ENCODE measurements at regions not wholly inside any gene's neighbourhood (a gene's known extent, or its start where the extent isn't known, plus 50 kb on each side); places are given as distances from the start of the nearest gene placed in this dataset.
"Not testable (repeated sequence)": the region's sequence is repeated elsewhere in the genome, so short reads cannot be mapped to it uniquely, and the experiment has no call there.

- no peak for TF ChIP-seq CTCF (IDR thresholded peaks at IDR 0.05; ENCODE audit: extremely low read depth, low read depth, low read length)
- Histone ChIP-seq H2AFZ (ENCODE audit: low read length) (peak overlapping the region; percentile 60), H3K4me1 (ENCODE audit: insufficient read depth, low read length) (peaks cover 22% of the 10 kb centered on the region), H3K27me3 (ENCODE audit: insufficient read depth, low read length) (no peaks in the 10 kb centered on the region), H3K79me2 (ENCODE audit: insufficient read depth, low read length) (no peaks in the 10 kb centered on the region), H3K36me3 (ENCODE audit: insufficient read depth, low read length) (no peaks in the 10 kb centered on the region), H3K27ac (ENCODE audit: low read depth, low read length) (peak overlapping the region; percentile 94), H4K20me1 (ENCODE audit: insufficient read depth, low read length) (no peaks in the 10 kb centered on the region), H3K9me3 (ENCODE audit: low read depth, low read length) (no peaks in the 10 kb centered on the region), H3K4me3 (ENCODE audit: insufficient read depth, low read length) (peak overlapping the region; percentile 12), H3K4me2 (ENCODE audit: insufficient read depth, low read length) (peak overlapping the region; percentile 79)
- no peak for DNase-seq (ENCODE audit: insufficient read length, low spot score, missing footprints)
Observed at GRCh38 chr14:52125885-52126284, 57.0 kb upstream of the NID2 start.

- TF ChIP-seq CTCF (IDR thresholded peaks at IDR 0.05; ENCODE audit: extremely low read depth, low read depth, low read length): no peak
- peaks cover 22% of the 10 kb centered on the region for H3K4me1 ChIP-seq (ENCODE audit: insufficient read depth, low read length)
- peak overlapping the region; percentile 21 for H3K4me3 ChIP-seq (ENCODE audit: insufficient read depth, low read length)
- no peaks in the 10 kb centered on the region for H3K79me2 ChIP-seq (ENCODE audit: insufficient read depth, low read length)
- H3K27ac ChIP-seq (ENCODE audit: low read depth, low read length): peak overlapping the region; percentile 94
- no peaks in the 10 kb centered on the region for H4K20me1 ChIP-seq (ENCODE audit: insufficient read depth, low read length)
- H3K27me3 ChIP-seq (ENCODE audit: insufficient read depth, low read length): no peaks in the 10 kb centered on the region
- H3K36me3 ChIP-seq (ENCODE audit: insufficient read depth, low read length): no peaks in the 10 kb centered on the region
- H3K4me2 ChIP-seq (ENCODE audit: insufficient read depth, low read length): peak overlapping the region; percentile 79
- DNase-seq (ENCODE audit: insufficient read length, low spot score, missing footprints): peak; percentile 95
- H3K9me3 ChIP-seq (ENCODE audit: low read depth, low read length): no peaks in the 10 kb centered on the region
- H2AFZ ChIP-seq (ENCODE audit: low read length): peak overlapping the region; percentile 60
Observed at GRCh38 chr14:52124791-52125684, 56.2 kb upstream of the NID2 start.

GRCh38 chr14:52122163-52122562 is 53.3 kb upstream of the NID2 start:
- H3K27me3 ChIP-seq (ENCODE audit: insufficient read depth, low read length); H3K36me3 ChIP-seq (ENCODE audit: insufficient read depth, low read length); H4K20me1 ChIP-seq (ENCODE audit: insufficient read depth, low read length); H2AFZ ChIP-seq (ENCODE audit: low read length); H3K27ac ChIP-seq (ENCODE audit: low read depth, low read length); H3K4me3 ChIP-seq (ENCODE audit: insufficient read depth, low read length); H3K9me3 ChIP-seq (ENCODE audit: low read depth, low read length); DNase-seq (ENCODE audit: insufficient read length, low spot score, missing footprints); H3K79me2 ChIP-seq (ENCODE audit: insufficient read depth, low read length); H3K4me2 ChIP-seq (ENCODE audit: insufficient read depth, low read length): not testable (repeated sequence)
- H3K4me1 ChIP-seq (ENCODE audit: insufficient read depth, low read length): peaks cover 29% of the 10 kb centered on the region

- H3K4me1 ChIP-seq (ENCODE audit: insufficient read depth, low read length): peaks cover 29% of the 10 kb centered on the region
- H4K20me1 ChIP-seq (ENCODE audit: insufficient read depth, low read length): no peaks in the 10 kb centered on the region
- H3K27ac ChIP-seq (ENCODE audit: low read depth, low read length): no peak overlapping the region
- no peak overlapping the region for H3K4me3 ChIP-seq (ENCODE audit: insufficient read depth, low read length)
- H3K4me2 ChIP-seq (ENCODE audit: insufficient read depth, low read length): no peak overlapping the region
- no peaks in the 10 kb centered on the region for H3K27me3 ChIP-seq (ENCODE audit: insufficient read depth, low read length)
- peak overlapping the region; percentile 49 for H2AFZ ChIP-seq (ENCODE audit: low read length)
- no peaks in the 10 kb centered on the region for H3K36me3 ChIP-seq (ENCODE audit: insufficient read depth, low read length)
- TF ChIP-seq CTCF (IDR thresholded peaks at IDR 0.05; ENCODE audit: extremely low read depth, low read depth, low read length): no peak
- no peaks in the 10 kb centered on the region for H3K9me3 ChIP-seq (ENCODE audit: low read depth, low read length)
- peak; percentile 51 for DNase-seq (ENCODE audit: insufficient read length, low spot score, missing footprints)
- H3K79me2 ChIP-seq (ENCODE audit: insufficient read depth, low read length): no peaks in the 10 kb centered on the region
Observed at GRCh38 chr14:52121441-52121840, 52.6 kb upstream of the NID2 start.

Data from osteoblast (primary cell).